ENCODE measurements at regions not wholly inside any gene's neighbourhood (a gene's known extent, or its start where the extent isn't known, plus 50 kb on each side); places are given as distances from the start of the nearest gene placed in this dataset.

- no peak for TF ChIP-seq POLR2A (IDR thresholded peaks at IDR 0.05)
- no peak for TF ChIP-seq CTCF (IDR thresholded peaks at IDR 0.05)
Observed at GRCh38 chr14:54257424-54257823, 139.4 kb upstream of the CDKN3 start.

Measured in right lobe of liver (tissue), 4 donors.